HK-2 (cell line): ENCODE measurements at regions not wholly inside any gene's neighbourhood (a gene's known extent, or its start where the extent isn't known, plus 50 kb on each side); places are given as distances from the start of the nearest gene placed in this dataset.
"Not testable (repeated sequence)": the region's sequence is repeated elsewhere in the genome, so short reads cannot be mapped to it uniquely, and the experiment has no call there.

Source experiments
- DNase-seq: peaks from one replicate; pipeline ENCODE4 v3.0.0-alpha.2; 2018; ENCODE audit not compliant: unreplicated experiment

GRCh38 chr2:242047963-242048362 lies 178.4 kb downstream of the RTP5 start:
- no peak for DNase-seq

DNA sequence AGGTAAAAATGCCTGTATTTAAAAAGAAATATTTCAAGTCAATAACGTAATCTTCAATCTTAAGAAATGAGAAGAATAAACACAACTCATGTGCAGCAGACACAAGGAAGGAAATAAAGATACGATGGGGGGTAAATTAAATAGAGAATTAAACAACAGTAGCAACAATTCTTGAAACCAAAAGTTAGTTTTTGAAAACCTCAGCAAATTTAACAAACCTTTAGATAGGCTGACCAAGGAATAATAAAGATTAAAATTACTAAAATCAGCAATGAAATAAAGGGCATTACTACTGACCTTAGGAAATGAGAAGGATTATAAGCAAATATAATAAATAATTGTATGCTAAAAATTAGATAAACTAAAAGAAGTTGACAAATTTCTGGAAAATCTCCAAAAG lies 178.9 kb downstream of the RTP5 start:
- DNase-seq = no peak

GRCh38 chr2:242049492-242049891 lies 180.0 kb downstream of the RTP5 start:
- not testable (repeated sequence) for DNase-seq

- DNase-seq = no peak
These were observed 181.9 kb downstream of the RTP5 start for GRCh38 chr2:242051463-242051862.

DNA sequence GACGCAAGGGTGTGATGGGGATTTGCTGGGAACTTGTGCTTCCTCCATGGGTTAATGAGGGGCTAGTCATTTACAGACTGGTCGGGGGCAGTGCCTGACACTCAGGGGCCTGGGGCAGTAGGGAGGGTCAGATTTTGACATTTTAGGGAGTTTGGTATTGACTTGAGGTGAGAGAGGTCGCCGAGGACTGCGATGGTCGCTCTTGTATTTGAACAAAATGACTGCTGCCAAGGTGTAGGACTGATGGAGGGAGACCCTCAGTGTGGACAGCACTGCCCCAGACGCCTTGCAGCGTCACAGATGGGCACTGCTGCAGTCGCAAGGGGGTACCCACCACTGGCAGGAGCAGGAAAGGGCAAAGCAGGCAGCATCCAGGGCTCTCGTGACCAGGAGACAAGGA lies 182.9 kb downstream of the RTP5 start:
- no peak for DNase-seq

DNA sequence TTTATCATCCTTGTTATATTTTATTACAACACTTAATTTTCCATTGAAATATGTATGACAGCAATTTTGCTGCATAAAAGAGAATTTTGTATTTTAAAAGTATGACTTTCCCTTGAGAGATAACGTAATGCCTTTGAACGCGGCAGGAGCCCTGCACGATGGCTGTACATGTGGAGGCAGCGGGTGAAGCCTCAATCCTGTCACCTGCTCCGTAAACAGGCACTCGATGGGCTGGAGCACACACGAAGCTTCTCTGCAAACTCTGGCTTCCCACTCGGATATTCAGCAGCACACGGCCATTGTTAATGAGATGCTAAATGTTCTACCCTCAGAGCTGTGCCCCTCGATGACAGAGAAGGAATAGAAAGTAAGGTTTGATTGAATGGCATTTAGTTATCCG lies 184.4 kb downstream of the RTP5 start:
- DNase-seq = no peak

DNA sequence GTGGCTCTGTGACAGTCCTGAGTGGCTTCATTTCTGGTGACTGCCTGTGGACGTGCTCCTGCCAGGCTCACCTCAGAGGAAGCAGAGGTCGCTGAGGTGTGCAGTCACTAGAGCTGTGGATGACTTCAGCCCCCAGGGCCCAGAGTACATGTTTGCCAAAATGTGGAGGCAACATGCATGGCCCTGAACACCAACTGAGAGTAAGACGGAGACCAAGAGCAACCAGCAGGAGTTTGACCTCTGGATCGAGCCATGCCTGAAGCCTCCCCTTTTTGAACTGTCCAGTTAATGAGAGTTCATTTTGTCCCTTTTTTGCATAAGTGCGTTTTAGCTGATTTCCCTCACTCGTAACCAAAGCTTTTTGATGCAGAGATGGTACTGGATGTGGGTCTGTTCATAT lies 184.9 kb downstream of the RTP5 start:
- DNase-seq = no peak

DNA sequence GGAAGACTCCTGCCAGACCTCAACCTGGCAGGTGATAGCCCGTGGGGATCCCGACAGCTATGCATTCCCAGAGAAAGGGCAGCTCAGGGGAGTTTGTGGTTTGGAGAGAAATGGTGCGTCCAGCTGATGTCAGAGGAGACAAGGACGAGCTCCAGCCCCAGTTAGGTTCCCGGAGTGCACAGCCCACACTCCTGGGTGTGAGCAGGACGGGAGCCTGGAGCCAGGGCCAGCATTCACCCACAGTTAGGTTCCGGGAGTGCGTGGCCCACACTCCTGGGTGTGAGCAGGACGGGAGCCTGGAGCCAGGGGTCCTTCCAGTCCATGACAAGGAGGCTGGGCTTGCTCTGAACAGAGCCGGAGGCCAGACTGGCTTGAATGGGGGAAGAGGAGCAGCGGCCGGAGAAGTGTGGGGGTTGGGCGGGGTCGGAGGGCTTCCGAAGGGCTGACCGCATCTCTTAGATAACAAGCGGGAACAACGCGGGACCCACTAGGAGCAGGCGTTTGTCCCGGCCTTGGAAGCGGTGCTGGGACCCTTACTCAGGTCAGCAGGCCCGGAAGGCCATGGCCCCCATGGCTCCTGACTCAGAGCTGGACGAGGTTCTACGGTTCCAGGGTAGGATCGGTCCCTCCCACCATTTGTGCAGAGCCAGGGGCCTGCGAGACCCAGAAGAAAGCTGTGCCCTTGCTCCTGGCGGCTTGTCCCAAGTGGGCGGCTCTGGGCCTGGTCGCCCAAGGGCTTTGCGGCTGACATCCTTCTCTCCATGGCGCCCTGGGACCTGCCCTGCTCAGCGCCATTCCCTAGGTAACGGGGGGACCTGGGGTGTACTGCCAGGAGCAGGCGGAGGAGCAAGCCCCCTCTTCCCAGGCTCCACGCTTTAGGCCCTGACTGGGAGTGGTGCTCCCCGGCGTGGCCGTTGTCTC lies 185.6 kb downstream of the RTP5 start:
- no peak for DNase-seq

DNA sequence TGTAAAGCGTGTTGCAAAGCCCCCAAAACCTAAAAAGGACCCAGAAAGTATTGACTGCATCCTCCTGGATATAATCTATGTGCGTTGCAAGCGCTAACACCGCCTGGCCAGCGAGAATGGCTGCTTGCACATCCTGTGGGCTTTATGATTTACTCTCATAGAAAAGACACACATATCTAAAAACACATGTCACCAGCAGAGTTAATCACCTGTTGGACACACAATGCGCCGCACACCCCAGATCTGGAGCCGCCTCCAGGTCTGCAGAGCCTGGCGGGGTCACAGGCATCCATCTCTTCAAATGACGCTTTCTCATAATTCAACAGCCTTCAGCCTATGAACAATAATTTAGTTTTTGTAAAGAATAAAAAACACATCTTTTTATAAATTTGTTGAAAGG lies 186.5 kb downstream of the RTP5 start:
- no peak for DNase-seq

DNA sequence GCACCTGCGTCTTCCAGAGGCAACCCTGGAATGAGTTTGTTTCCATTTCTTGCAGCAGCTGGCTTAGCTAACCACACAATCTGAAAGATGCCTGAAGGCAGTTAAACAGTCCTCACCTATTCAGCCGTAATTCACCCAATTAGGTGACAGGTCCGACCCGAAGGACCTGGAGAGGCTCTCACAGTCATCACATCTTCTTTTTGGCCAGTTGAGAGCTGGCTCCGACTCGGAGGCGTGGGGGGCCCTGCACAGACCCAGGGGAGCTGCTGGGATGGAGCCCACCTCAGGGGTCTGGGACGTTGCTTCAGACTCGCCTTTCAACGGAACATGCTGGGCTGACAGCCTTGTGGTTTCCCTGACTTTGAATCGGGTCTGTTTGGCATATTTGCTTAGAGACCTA lies 187.3 kb downstream of the RTP5 start:
- no peak for DNase-seq

GRCh38 chr2:242057379-242058040 lies 188.0 kb downstream of the RTP5 start:
- DNase-seq = no peak

GRCh38 chr2:242058116-242058680 lies 188.7 kb downstream of the RTP5 start:
- DNase-seq = no peak

DNA sequence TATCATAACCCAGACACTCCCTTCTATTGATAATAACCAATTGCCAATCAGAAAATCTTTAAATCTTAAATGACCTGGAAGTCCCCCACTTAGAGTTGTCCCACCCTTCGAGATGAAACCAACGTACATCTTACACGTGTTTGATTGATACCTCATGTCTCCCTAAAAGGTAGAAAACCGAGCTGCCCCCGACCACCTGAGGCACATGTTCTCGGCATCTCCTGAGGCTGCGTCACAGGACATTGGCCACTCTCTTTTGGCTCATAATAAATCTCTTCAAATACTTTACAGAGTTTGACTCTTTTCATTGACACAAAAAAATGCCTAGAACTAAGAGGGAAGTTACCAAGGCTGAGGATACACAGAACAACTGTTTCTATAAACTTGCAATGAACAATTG lies 190.0 kb downstream of the RTP5 start:
- no peak for DNase-seq

DNA sequence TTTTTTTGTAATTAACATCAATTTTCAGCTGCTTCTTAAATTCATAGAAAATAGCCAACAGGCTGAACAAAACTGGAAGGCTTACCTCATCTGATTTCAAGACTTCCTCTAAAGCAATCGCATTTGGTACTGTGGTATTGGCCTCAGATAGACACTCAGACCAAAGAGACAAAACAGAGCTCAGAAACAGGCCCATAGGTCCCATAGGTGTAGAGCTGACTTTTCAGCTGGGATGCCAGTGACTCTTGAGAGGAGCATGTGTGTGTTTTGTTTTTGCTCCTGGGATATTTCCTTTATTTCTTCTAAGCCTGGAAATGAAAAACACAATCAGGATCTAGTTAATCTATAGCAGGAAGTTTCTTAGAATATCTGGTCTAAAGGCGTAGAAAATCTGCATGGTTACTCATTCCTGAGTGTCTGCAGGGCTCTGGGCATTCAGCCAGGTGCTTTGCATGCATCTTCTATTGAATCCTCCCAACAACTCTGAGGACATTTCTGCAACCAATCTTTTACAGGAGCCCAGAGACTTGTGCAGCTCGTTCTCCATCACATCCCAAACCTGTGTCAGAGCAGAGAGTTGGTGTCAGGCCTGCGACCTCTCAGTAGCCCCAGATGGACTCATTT lies 190.8 kb downstream of the RTP5 start:
- peak; percentile 29 for DNase-seq

- DNase-seq = not testable (repeated sequence)
These were observed 192.4 kb downstream of the RTP5 start for GRCh38 chr2:242061930-242062329.

DNA sequence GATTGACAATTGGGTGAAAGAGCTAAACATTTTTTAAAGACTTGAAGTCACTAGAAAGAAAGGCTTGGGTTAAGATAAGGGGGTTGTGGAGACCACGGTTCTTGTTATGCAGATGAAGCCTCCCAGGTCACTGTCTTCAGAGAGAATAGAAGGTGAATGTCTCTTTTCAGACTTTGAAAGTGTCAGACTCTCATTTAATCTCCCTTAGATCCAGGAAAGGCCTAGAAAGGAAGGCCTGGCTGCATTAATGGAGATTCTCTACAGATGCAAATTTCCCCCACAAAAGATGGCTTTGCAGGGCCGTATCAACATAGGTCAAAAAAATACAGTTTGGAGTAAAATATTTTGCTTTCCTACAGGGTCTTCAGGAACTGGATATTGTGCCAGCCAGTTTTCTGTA lies 193.9 kb downstream of the RTP5 start:
- DNase-seq = no peak

GRCh38 chr2:242063850-242064249 lies 194.3 kb downstream of the RTP5 start:
- no peak for DNase-seq

DNA sequence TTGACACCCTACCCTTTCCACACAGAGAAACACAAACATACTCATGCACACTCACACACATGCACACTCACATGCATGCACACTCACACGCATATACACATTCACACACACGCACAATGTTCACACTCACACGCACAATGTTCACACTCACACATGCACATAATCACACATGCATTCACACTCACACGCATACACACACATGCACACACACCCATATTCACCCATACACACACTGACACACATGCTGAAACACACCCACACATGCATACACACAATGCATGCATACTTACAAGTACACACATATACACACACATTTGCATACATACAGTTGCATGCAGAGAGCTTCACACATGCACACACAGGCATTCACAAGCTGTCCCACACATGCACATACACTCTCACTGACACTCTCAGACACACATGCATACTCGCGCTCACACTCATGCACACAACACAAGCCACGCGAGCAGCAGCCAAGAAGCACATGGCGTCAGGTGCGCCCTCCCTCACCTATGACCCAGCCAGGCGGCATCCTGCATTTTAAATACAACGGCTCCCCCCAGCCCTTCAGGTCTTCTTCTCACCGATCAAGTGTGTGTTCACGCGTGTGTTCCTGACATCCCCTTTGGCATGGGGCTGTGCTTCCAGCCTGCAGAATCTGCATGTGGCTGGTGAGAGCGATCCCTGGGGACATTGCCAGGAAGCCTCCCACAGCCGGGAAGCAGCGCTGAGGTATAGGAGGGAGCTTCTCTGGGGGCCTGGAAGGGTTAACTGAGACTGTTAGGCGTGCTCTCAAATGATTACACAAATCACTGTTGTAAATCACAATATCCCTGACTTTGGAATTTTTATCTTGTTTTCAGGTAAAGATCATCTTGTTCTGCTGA lies 195.1 kb downstream of the RTP5 start:
- no peak for DNase-seq

- no peak for DNase-seq
These were observed 195.9 kb downstream of the RTP5 start for GRCh38 chr2:242065426-242065825.

DNA sequence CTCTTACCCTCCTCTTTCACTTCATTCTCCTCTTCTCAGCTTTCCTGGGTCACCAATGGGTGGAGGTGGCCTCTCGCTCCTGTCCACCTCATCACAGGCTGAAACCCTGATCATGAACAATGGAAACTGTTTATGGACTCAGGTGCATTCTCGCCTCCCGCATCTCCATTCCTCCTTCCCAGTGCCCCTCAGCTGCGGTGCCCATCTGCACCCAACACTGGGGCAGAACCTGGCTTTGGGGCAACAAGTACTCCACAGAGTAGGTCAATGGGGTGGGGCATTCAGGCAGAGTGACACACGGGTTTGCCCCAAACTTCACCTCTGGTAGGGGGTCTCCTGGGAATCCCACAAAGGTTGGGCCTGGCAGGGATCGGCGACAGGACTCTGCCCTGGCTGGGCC lies 199.5 kb downstream of the RTP5 start:
- no peak for DNase-seq

DNA sequence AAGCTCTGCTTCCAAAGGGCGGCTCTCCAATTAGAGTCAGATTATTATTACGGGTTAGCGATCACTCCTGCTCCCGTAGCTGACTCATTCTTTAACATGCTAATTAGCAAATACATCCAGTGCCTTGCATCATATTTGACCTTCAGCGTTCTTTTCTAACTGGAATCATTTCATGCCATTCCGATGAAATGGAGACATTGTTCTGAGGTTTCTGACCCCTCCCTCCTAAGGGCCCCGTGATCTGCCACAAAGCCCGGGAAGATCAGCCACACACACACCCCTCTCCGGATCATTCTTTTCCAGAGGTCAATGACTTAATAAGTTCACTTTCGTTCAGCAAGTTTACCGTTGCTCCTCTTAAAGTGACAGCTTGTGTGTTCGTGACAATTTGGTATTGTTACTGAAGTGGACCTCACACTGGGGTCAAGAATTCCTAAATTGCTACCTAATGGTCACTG lies 200.4 kb downstream of the RTP5 start:
- DNase-seq = peak; percentile 14
